SK-N-MC (cell line): ENCODE measurements at regions not wholly inside any gene's neighbourhood (a gene's known extent, or its start where the extent isn't known, plus 50 kb on each side); places are given as distances from the start of the nearest gene placed in this dataset.

Experiments
- EZH2 ChIP-seq: fragments of 200-600 bp; sonication (generic); IDR thresholded peaks from one replicate; pipeline ENCODE4 v1.6.1; 2017; ENCODE audit warnings: antibody characterized with exemption
- POLR2AphosphoS5 ChIP-seq: IDR thresholded peaks from 2 replicates; pipeline ENCODE4 v1.6.1; 2012; ENCODE audit warnings: mild to moderate bottlenecking, low read depth, low read length, borderline replicate concordance

DNA sequence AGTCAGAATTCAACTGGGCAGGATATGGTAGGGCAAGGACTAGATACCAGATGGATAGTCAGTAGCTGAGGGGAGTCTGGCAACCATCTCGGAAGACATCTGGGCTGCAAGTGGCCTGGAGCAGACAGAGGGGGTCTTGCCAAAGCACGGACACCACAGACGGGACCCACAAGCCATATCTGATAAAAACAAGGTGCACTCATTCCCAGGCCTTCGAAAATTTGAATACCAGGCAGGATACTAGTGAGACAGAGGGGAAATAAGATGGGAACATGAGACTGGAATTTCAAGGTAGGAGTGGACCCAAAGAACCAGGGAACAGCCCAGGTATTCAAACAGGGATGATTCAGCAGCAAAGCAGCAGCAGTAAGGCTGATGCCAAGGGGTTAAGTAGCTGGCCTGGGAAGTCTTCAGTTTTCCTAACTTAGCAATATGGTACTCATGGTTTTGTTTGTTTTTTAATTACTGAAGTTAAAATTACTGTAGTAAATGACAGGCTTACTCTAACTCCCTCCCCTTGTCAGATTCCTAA, 144.9 kb upstream of the NCKAP5 start:
- no peak for TF ChIP-seq EZH2
- no peak for TF ChIP-seq POLR2AphosphoS5
